NCI-H2171 treated with DMSO at 0.1 percent for 48 hours (cell line): ENCODE measurements at regions not wholly inside any gene's neighbourhood (a gene's known extent, or its start where the extent isn't known, plus 50 kb on each side); places are given as distances from the start of the nearest gene placed in this dataset.
"Not testable (repeated sequence)": the region's sequence is repeated elsewhere in the genome, so short reads cannot be mapped to it uniquely, and the experiment has no call there.

ENCODE experiments used
- DNase-seq: peaks from one replicate; lab custom pipeline; 2025; lab: John Stamatoyannopoulos, UW

DNA sequence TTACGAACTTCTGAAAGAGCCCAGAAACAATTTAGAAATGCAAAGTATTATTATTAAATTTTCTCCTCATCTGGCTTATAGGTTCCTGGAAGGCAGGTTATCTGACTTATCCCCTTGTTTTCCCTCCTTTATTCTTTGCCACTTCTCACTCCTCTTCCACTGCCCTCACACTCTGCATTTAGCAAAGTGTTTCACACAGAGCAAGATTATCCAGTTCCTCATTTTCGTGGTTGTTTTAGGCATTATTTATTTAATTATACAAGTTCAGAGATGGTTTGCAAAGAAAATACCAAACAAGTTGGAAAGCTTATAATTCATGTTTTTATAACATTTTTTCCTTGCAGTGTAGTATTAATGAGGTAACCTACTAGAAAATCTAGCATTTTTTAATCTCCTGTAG lies 544.9 kb downstream of the NSUN3 start:
- no peak for DNase-seq

DNA sequence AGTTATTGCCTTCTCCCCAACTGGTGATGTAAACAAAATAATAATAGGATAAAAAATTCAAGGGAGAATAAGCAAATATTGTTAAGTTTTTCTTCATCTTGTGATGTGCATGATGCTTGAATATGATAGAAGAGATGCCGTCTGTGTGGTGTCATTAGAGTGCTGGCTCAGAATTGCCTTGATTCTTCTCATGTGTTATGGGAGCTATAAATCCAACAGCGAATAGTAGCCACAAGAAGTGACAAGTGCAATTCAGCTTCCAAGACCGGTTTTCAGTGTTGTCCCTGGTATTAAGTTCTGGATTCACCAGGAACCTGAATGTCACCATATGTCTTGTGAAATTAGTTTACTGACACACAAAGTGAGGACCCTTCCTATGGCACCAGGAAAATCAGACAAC lies 547.0 kb downstream of the NSUN3 start:
- DNase-seq: no peak

- no peak for DNase-seq
Measured at GRCh38 chr3:94611596-94611995, 548.7 kb downstream of the NSUN3 start.

GRCh38 chr3:94612631-94613030 lies 549.8 kb downstream of the NSUN3 start:
- no peak for DNase-seq

- no peak for DNase-seq
Measured at GRCh38 chr3:94614192-94614591, 551.3 kb downstream of the NSUN3 start.

- DNase-seq: peak; percentile 18
Measured at GRCh38 chr3:94615275-94616065, 552.6 kb downstream of the NSUN3 start.

DNA sequence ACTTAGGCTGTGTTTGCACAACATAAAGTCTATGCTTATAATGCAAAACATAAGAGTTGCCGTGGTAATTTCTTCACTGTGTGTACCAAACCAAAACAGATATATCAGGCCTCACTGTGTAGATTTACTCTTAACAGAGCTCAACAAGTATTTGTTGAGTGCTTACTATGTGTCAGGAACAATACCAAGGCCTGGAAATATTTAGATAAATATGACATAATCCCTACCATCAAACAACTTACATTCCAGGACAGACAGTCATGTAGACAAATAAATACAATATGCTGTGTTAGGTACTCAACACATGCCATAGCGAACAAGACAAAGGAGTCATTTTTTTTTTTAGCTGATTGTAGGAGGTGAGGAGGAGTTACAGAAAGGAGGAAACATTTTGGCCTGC lies 554.0 kb downstream of the NSUN3 start:
- no peak for DNase-seq

DNA sequence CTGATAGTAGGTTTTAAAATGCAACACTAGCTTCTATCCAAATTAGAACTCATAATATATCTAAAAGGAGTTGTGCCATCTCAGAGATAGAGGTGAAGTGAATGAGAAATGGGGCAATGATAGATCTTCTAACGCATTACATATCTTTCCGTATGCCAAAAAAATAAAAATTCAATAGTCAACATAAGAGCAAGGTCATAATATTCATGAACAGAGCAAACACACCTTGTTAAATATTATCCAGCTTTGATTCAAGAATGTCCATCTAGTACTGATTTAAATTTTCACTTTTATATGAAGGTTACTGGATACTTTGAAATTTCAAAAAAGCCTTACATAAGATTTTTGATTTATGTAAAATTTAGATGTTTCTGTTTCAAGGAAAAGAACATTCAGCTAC lies 554.5 kb downstream of the NSUN3 start:
- DNase-seq: no peak

- DNase-seq: no peak
Measured at GRCh38 chr3:94619643-94620042, 556.8 kb downstream of the NSUN3 start.

DNA sequence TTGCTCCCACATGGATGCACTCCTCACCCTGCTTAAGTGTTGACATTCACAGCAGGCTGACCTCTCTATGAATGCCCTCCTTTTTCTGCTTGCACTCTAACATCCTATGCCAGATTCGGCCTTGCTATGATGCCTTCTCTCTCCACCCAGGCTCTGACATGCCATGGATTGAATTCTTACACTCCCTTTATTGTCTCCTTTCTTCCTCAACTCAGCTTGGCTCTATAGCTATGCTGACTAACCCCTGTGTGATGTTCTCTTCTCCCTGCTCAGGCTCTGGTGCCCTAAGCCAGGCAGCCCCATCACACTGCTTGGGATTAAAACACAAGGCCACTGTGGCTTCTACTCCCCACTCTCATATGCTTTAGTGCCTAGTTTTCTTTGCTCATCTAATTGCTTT lies 563.7 kb downstream of the NSUN3 start:
- no peak for DNase-seq

DNA sequence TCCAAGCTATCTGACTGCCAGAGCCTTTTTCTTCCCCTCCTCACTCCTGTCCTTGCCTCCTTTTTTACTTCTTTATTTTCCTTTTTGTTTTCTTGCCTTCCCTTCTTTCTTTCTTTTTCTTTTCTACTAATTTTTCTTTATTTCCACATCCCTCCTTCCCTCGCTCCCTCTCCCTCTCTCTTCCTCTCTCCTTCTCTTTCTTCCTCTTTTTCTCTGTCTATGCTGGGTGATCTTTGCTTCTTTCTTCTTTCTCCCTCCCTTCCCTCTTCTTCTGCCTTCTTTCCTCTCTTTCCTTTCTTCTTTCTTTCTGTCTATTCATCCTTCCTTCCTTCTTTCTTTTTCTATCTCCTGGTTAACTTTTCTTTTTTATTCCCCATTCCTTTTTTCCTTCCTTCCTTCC lies 564.8 kb downstream of the NSUN3 start:
- DNase-seq: no peak

DNA sequence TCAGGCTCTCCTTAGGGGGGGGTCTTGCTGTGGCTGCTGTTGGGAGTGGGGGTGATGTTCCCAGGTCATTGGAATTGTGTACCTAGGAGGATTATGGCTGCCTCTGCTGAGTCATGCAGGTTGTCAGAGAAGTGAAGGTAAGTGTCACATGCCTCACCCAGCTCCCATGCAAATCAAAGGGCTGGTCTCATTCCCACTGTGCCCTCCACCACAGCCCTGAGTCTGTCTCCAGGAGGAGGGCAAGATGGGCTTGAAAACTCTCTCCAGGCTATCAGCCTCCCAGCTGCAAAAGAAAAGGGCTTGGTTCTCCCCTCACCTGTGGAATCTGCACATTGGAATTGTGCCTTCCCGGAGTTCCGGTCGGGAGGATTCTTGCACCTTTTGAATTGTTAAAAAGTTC lies 580.5 kb downstream of the NSUN3 start:
- no peak for DNase-seq

GRCh38 chr3:94645790-94646189 lies 582.9 kb downstream of the NSUN3 start:
- no peak for DNase-seq

GRCh38 chr3:94647131-94647530 lies 584.3 kb downstream of the NSUN3 start:
- DNase-seq: no peak

DNA sequence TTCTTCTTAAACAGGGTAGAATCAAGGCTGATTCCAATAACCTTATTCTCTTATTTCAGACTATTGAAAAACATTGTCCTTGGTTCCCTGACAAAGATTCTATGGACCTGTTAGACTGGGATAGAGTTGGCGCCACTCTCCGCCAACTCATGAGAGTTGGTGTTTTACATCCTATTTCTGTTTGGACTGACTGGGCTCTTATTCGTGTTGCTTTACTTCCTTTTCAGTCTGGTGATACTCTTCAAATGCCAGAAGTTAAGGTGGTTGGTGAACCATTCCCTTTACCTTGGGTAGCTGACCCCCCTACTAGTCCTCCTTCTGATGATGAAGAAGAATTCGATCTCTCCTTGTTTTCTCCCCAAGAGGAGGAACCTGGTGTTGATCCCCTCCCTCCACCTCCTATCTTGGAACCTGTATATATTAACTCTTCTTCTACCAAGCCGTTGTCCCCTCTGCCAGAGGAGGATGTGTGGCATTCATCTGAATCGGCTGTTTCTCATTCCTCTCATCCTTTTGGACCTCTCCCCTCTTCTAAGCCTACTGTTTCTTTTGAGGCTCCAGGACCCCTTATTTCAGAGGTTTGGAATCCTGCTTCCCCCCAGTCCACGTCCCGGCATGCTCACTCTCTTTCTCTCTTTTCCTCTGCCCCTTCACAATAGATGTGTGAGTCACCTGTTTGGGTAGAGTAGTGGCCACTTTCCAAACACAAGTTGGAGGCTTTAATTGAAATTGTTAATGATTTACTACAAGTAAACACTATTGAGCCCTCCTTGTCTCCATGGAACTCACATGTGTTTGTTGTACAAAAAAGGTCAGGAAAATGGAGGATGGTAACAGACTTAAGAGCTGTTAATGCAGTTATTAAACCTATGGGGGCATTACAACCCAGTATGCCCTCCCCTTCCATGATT lies 585.7 kb downstream of the NSUN3 start:
- DNase-seq: not testable (repeated sequence)

- no peak for DNase-seq
Measured at GRCh38 chr3:94654096-94654495, 591.2 kb downstream of the NSUN3 start.

DNA sequence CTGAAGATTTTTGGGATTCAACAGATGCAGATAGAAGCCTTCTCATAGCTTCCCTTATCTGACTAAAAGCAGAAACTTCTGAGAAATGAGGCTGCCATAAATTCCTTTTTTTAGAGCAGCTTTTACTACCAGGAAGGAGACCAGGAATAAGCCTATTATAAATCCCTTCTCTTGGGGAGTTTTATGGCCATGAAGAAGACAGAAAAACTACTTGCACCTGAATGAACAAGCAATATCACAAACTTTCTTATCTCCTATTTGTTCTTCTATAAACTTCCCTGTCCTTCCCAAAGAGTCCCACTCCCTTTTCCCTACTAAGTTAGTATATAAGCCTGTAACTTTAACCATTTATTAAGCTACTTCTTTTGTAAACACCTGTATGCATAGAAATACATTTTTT lies 603.1 kb downstream of the NSUN3 start:
- no peak for DNase-seq

DNA sequence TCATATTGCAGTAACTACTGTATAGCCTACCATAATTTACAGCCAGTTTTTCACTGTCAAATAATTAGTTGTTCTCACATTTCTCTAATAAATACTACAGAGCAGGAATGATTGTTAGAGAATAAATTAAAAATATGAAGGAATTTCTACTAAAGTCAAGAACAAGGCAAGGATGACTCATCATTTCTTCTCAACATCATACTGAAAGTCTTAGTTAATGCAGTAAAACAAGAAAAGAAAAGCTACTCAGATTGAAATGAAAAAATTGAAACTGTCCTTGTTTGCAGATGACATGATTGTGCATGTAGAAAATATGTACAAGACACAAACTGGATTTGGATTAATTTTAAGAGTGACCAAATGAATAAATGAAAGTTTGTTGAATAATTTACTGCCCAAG lies 608.2 kb downstream of the NSUN3 start:
- DNase-seq: no peak

GRCh38 chr3:94673876-94674275 lies 611.0 kb downstream of the NSUN3 start:
- DNase-seq: no peak

DNA sequence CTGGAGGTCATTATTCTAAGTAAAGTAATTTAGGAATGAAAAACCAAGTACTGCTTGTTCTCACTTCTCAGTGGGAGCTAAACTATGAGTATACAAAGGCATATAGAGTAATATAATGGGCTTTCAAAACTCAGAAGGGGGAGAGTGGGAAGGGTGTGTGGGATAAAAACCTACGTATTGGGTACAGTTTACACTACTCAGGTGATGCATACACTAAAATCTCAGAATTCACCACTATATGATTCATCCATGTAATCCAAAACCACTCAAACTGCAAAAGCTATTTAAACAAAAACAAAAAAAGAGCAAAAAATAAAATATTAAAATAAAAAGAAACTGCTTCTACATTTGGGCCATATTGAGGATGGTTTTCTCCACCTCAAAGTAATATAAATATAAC lies 623.3 kb downstream of the NSUN3 start:
- no peak for DNase-seq

DNA sequence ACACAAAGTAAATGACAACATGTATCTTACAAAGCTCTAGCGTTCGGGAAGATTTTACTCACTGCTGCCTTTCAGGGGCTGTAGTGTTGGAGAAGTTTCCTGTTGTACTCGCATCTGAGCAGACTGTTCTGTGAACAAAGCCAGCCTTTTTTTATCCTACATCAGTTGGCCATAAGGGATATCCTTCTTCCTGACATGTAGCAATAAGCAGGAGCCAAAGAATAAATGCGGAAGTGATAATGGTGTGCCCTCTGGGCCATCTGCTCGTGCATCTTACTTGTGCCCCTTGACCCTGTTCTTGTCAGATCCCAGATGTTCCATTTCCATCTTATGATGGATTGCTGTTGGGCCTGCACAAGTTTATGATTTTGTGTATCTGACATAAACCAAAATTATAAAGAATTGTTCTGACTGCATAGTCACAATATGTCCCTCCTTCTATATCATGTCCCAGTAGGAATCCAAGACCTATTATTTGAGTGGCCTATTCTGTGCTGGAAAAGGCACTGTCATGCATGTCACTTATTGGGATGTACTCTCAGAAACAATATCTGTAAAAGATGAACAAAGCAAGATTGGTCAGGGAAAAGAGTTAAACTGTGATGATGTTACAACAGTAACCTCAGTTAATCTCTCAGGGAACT lies 631.3 kb downstream of the NSUN3 start:
- DNase-seq: no peak

GRCh38 chr3:94694894-94695293 lies 632.0 kb downstream of the NSUN3 start:
- no peak for DNase-seq

- no peak for DNase-seq
Measured at GRCh38 chr3:94704467-94704866, 641.6 kb downstream of the NSUN3 start.
